ENCODE measurements at regions not wholly inside any gene's neighbourhood (a gene's known extent, or its start where the extent isn't known, plus 50 kb on each side); places are given as distances from the start of the nearest gene placed in this dataset.
"Not testable (repeated sequence)": the region's sequence is repeated elsewhere in the genome, so short reads cannot be mapped to it uniquely, and the experiment has no call there.

DNA sequence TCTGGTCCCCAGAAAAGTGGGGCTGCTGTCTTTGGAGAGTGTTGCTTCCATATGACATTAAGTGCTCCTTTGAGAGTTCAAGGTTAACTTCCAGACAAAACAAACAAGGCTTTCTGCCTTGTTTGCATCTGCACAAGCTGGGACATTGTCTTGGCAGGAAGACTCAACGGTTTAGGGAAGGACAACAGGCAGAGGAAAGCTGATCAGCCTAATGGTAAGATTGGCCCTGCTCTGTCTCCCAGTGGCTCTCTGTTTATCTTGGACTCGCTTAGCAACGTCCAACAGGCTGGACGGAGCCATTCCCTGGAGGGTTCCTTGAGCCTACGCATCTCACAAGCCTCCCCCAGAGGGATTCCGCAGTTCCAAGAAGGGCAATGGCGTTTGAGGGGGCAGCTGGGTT, 62.2 kb upstream of the SLC44A3 start:
- Mint-ChIP-seq H3K36me3 (no peaks in the 10 kb centered on the region), H3K4me3 (no peak overlapping the region), H3K4me1 (no peaks in the 10 kb centered on the region), H3K9me3 (no peaks in the 10 kb centered on the region), H3K27me3 (ENCODE audit: low read depth in 2 of 2) (peaks cover 17 to 24% of the 10 kb centered on the region in 2 donors), H3K27ac (no peak overlapping the region)
- peaks cover 3% of the 10 kb centered on the region for H3K27me3 ChIP-seq (ENCODE audit: control insufficient read depth, insufficient read depth, low read length)
- no peaks in the 10 kb centered on the region for H3K9me3 ChIP-seq (ENCODE audit: control insufficient read depth, insufficient read depth, low read length)
- DNase-seq, result no peak
- intact Hi-C loops (cut with micrococcal nuclease), result no loop called here
- TF ChIP-seq, protein P1, sequence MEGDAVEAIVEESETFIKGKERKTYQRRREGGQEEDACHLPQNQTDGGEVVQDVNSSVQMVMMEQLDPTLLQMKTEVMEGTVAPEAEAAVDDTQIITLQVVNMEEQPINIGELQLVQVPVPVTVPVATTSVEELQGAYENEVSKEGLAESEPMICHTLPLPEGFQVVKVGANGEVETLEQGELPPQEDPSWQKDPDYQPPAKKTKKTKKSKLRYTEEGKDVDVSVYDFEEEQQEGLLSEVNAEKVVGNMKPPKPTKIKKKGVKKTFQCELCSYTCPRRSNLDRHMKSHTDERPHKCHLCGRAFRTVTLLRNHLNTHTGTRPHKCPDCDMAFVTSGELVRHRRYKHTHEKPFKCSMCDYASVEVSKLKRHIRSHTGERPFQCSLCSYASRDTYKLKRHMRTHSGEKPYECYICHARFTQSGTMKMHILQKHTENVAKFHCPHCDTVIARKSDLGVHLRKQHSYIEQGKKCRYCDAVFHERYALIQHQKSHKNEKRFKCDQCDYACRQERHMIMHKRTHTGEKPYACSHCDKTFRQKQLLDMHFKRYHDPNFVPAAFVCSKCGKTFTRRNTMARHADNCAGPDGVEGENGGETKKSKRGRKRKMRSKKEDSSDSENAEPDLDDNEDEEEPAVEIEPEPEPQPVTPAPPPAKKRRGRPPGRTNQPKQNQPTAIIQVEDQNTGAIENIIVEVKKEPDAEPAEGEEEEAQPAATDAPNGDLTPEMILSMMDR (IDR thresholded peaks at IDR 0.05), result no peak
- H3K4me3 ChIP-seq (ENCODE audit: low read length), result no peak overlapping the region
- H3K27ac ChIP-seq (ENCODE audit: low read length), result no peak overlapping the region
- no peaks in the 10 kb centered on the region for H3K4me1 ChIP-seq (ENCODE audit: control insufficient read depth, insufficient read depth, low read length)
- WGBS (ENCODE audit: insufficient coverage), result 89% methylated on average over 6 of the region's 7 CpGs
- no peak for ATAC-seq
- H3K36me3 ChIP-seq (ENCODE audit: control insufficient read depth, insufficient read depth, low read length), result no peaks in the 10 kb centered on the region

DNA sequence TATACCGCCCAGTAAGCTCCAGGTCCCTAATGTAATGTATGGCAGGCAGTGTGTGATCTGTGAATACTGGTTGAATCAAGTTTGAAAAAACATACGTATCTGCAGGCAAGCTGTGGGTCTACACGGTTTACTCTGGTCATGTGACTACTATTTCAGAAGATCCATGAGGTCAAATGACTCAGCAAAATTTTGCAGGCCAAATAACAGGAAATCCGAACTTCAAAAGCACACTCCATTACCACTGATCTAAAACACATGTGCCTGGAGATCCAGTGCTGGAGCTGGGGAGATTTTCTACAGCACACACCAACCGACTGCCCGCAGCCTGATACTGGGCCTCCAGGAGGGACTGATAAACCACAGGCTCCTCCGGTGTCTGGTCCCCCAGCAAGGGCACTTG, 64.5 kb upstream of the SLC44A3 start:
- WGBS (ENCODE audit: insufficient coverage), result 17% methylated on average over 7 of the region's 7 CpGs
- Mint-ChIP-seq H3K27me3 (ENCODE audit: low read depth in 2 of 2) (peaks cover 7 to 13% of the 10 kb centered on the region in 2 donors), H3K4me3 (no peak overlapping the region), H3K4me1 (no peaks in the 10 kb centered on the region), H3K36me3 (no peaks in the 10 kb centered on the region), H3K27ac (no peak overlapping the region), H3K9me3 (no peaks in the 10 kb centered on the region)
- H3K36me3 ChIP-seq (ENCODE audit: control insufficient read depth, insufficient read depth, low read length), result no peaks in the 10 kb centered on the region
- DNase-seq, result peak in 1 of 2 donors; percentile 5
- TF ChIP-seq, protein P1 (IDR thresholded peaks at IDR 0.05), result no peak
- no peaks in the 10 kb centered on the region for H3K4me1 ChIP-seq (ENCODE audit: control insufficient read depth, insufficient read depth, low read length)
- H3K9me3 ChIP-seq (ENCODE audit: control insufficient read depth, insufficient read depth, low read length), result no peaks in the 10 kb centered on the region
- intact Hi-C loops (cut with micrococcal nuclease), result no loop called here
- peaks cover 3% of the 10 kb centered on the region for H3K27me3 ChIP-seq (ENCODE audit: control insufficient read depth, insufficient read depth, low read length)
- H3K4me3 ChIP-seq (ENCODE audit: low read length), result no peak overlapping the region
- no peak overlapping the region for H3K27ac ChIP-seq (ENCODE audit: low read length)
- no peak for ATAC-seq

- H3K9me3 Mint-ChIP-seq; H3K36me3 Mint-ChIP-seq; intact Hi-C loops (cut with micrococcal nuclease); DNase-seq; H3K27ac ChIP-seq (ENCODE audit: low read length); H3K36me3 ChIP-seq (ENCODE audit: control insufficient read depth, insufficient read depth, low read length); H3K4me3 ChIP-seq (ENCODE audit: low read length); H3K4me1 ChIP-seq (ENCODE audit: control insufficient read depth, insufficient read depth, low read length); H3K9me3 ChIP-seq (ENCODE audit: control insufficient read depth, insufficient read depth, low read length); H3K27me3 ChIP-seq (ENCODE audit: control insufficient read depth, insufficient read depth, low read length); H3K4me1 Mint-ChIP-seq; H3K4me3 Mint-ChIP-seq; H3K27ac Mint-ChIP-seq; ATAC-seq: not testable (repeated sequence)
- WGBS (ENCODE audit: insufficient coverage), result 85% methylated on average over 3 of the region's 3 CpGs
- H3K27me3 Mint-ChIP-seq (ENCODE audit: low read depth in 2 of 2), result peaks cover 8 to 13% of the 10 kb centered on the region in 2 donors
Observed at GRCh38 chr1:94755016-94755415, 65.1 kb upstream of the SLC44A3 start.

DNA sequence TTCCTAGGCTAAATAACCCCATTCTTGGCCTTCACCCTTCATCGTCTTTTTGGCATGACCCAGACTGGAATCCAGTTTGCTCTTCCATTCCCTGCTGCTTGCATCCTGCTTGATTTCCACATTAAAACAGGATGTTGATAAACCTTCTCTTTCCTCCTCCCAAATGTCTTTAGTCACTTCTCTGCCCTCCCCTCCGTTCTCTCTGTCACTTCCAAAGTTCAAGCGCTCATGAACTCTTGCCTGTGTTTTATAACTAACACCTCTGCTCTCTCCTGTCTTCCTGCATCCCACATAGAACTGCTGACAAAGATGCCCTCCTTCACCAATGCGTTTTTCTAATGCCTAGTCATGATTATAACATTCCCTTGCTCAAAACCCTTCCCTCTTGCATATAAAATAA, 65.6 kb upstream of the SLC44A3 start:
- TF ChIP-seq, protein P1 (IDR thresholded peaks at IDR 0.05), result no peak
- intact Hi-C loops (cut with micrococcal nuclease), result no loop called here
- H3K36me3 Mint-ChIP-seq, result no peaks in the 10 kb centered on the region
- peaks cover 8% of the 10 kb centered on the region in 2 donors for H3K27me3 Mint-ChIP-seq (ENCODE audit: low read depth in 2 of 2)
- H3K27ac Mint-ChIP-seq, result no peak overlapping the region
- no peak overlapping the region for H3K27ac ChIP-seq (ENCODE audit: low read length)
- ATAC-seq (no peak), DNase-seq (no peak)
- H3K4me3 ChIP-seq (ENCODE audit: low read length), result no peak overlapping the region
- H3K9me3 Mint-ChIP-seq, result peaks cover 4% of the 10 kb centered on the region in 2 donors
- H3K4me3 Mint-ChIP-seq, result no peak overlapping the region
- WGBS (ENCODE audit: insufficient coverage), result 62% methylated on average over 4 of the region's 4 CpGs
- no peaks in the 10 kb centered on the region for H3K4me1 ChIP-seq (ENCODE audit: control insufficient read depth, insufficient read depth, low read length)
- H3K9me3 ChIP-seq (ENCODE audit: control insufficient read depth, insufficient read depth, low read length), result peaks cover 3% of the 10 kb centered on the region
- H3K4me1 Mint-ChIP-seq, result no peaks in the 10 kb centered on the region
- peaks cover 3% of the 10 kb centered on the region for H3K27me3 ChIP-seq (ENCODE audit: control insufficient read depth, insufficient read depth, low read length)
- H3K36me3 ChIP-seq (ENCODE audit: control insufficient read depth, insufficient read depth, low read length), result no peaks in the 10 kb centered on the region
